OCI-LY1 (cell line): ENCODE measurements at regions not wholly inside any gene's neighbourhood (a gene's known extent, or its start where the extent isn't known, plus 50 kb on each side); places are given as distances from the start of the nearest gene placed in this dataset.

Experiments
- H2AFZ ChIP-seq: fragments of 200-600 bp; sonication (generic), shearing (Covaris generic); 2 replicates; pipeline ENCODE4 v1.6.0; 2014; ENCODE audit warnings: antibody characterized with exemption, mild to moderate bottlenecking, low read length
- H3F3A ChIP-seq: fragments of 200-600 bp; sonication (generic), shearing (Covaris generic); 2 replicates; pipeline ENCODE4 v1.6.0; 2014; ENCODE audit warnings: mild to moderate bottlenecking, antibody characterized with exemption, low read length, moderate library complexity; ENCODE audit not compliant: insufficient read depth
- H3K27ac ChIP-seq: fragments of 200-600 bp; sonication (generic); 2 replicates; pipeline ENCODE4 v1.5.1; 2014; ENCODE audit warnings: low read length, mixed run types, mild to moderate bottlenecking, low read depth; ENCODE audit not compliant: poor library complexity, severe bottlenecking
- H3K27me3 ChIP-seq: fragments of 200-600 bp; sonication (generic); 2 replicates; pipeline ENCODE4 v1.6.0; 2014; ENCODE audit warnings: antibody characterized with exemption, mild to moderate bottlenecking, low read length, moderate library complexity; ENCODE audit not compliant: insufficient read depth
- H3K36me3 ChIP-seq: fragments of 200-600 bp; sonication (generic); 2 replicates; pipeline ENCODE4 v1.6.1; 2014; ENCODE audit warnings: mild to moderate bottlenecking, antibody characterized with exemption, low read length, moderate library complexity, mixed read lengths; ENCODE audit not compliant: insufficient read depth
- H3K4me1 ChIP-seq: fragments of 200-600 bp; sonication (generic); 2 replicates; pipeline ENCODE4 v1.5.1; 2014; ENCODE audit warnings: mild to moderate bottlenecking, low read length, moderate library complexity; ENCODE audit not compliant: insufficient read depth, severe bottlenecking
- H3K4me2 ChIP-seq: fragments of 200-600 bp; sonication (generic), shearing (Covaris generic); 2 replicates; pipeline ENCODE4 v1.6.1; 2014; ENCODE audit warnings: low read length
- H3K4me3 ChIP-seq: fragments of 200-600 bp; sonication (generic); 2 replicates; pipeline ENCODE4 v1.5.1; 2014; ENCODE audit warnings: low read length, low read depth, mild to moderate bottlenecking, mixed read lengths; ENCODE audit not compliant: poor library complexity, severe bottlenecking
- H3K79me2 ChIP-seq: fragments of 200-600 bp; shearing (Covaris generic); 2 replicates; pipeline ENCODE4 v1.6.1; 2016; ENCODE audit warnings: mixed run types, low read length, mixed read lengths; ENCODE audit not compliant: insufficient read depth
- H3K9ac ChIP-seq: fragments of 200-600 bp; sonication (generic), shearing (Covaris generic); 2 replicates; pipeline ENCODE4 v1.6.1; 2014; ENCODE audit warnings: mild to moderate bottlenecking, low read length, mixed read lengths
- H3K9me2 ChIP-seq: fragments of 200-600 bp; sonication (generic), shearing (Covaris generic); 2 replicates; pipeline ENCODE4 v1.6.1; 2014; ENCODE audit warnings: low read depth, mild to moderate bottlenecking, low read length, mixed read lengths
- H3K9me3 ChIP-seq: fragments of 200-600 bp; shearing (Covaris generic); 2 replicates; pipeline ENCODE4 v1.6.1; 2014; ENCODE audit warnings: low read length, mixed read lengths
- H4K20me1 ChIP-seq: fragments of 200-600 bp; sonication (generic), shearing (Covaris generic); 2 replicates; pipeline ENCODE4 v1.6.0; 2016; ENCODE audit warnings: mild to moderate bottlenecking, low read length; ENCODE audit not compliant: insufficient read depth
- EZH2 ChIP-seq: fragments of 200-600 bp; sonication (generic), shearing (Covaris generic); IDR thresholded peaks from 2 replicates; pipeline ENCODE4 v1.8.0; 2017; ENCODE audit warnings: borderline replicate concordance, mixed run types, mild to moderate bottlenecking, antibody characterized with exemption, low read length, moderate library complexity, mixed read lengths
- TF ChIP-seq, protein P1 (sequence below): fragments of 200-600 bp; sonication (generic), shearing (Covaris generic); IDR thresholded peaks from 2 replicates; pipeline ENCODE4 v1.5.1; 2017; ENCODE audit warnings: mild to moderate bottlenecking, antibody characterized with exemption, low read length, moderate library complexity, mixed read lengths

DNA sequence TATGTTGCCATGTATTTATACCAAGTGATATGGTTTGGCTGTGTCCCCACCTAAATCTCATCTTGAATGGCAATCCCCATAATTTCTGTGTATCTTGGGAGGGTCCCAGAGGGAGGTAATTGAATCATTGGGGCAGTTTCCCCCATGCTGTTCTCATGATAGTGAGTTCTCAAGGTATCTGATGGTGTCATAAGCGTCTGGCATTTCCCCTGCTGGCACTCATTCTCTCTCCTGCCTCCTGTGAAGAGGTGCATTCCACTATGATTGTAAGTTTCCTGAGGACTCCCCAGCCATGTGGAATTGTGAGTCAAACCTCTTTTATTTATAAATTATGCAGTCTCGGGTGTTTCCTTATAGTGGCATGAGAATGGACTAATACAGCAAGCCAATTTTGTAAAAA lies 140.8 kb upstream of the ADAMTSL1 start:
- no peak overlapping the region for H2AFZ ChIP-seq
- no peaks in the 10 kb centered on the region for H3F3A ChIP-seq
- H3K27ac ChIP-seq, result no peak overlapping the region
- H4K20me1 ChIP-seq, result no peaks in the 10 kb centered on the region
- H3K36me3 ChIP-seq, result no peaks in the 10 kb centered on the region
- no peak overlapping the region for H3K4me3 ChIP-seq
- H3K9me2 ChIP-seq, result no peaks in the 10 kb centered on the region
- H3K9ac ChIP-seq, result no peak overlapping the region
- H3K4me1 ChIP-seq, result no peaks in the 10 kb centered on the region
- no peaks in the 10 kb centered on the region for H3K79me2 ChIP-seq
- TF ChIP-seq, protein P1, sequence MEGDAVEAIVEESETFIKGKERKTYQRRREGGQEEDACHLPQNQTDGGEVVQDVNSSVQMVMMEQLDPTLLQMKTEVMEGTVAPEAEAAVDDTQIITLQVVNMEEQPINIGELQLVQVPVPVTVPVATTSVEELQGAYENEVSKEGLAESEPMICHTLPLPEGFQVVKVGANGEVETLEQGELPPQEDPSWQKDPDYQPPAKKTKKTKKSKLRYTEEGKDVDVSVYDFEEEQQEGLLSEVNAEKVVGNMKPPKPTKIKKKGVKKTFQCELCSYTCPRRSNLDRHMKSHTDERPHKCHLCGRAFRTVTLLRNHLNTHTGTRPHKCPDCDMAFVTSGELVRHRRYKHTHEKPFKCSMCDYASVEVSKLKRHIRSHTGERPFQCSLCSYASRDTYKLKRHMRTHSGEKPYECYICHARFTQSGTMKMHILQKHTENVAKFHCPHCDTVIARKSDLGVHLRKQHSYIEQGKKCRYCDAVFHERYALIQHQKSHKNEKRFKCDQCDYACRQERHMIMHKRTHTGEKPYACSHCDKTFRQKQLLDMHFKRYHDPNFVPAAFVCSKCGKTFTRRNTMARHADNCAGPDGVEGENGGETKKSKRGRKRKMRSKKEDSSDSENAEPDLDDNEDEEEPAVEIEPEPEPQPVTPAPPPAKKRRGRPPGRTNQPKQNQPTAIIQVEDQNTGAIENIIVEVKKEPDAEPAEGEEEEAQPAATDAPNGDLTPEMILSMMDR, result no peak
- no peak for TF ChIP-seq EZH2
- no peaks in the 10 kb centered on the region for H3K27me3 ChIP-seq
- H3K4me2 ChIP-seq, result no peak overlapping the region
- H3K9me3 ChIP-seq, result no peaks in the 10 kb centered on the region

DNA sequence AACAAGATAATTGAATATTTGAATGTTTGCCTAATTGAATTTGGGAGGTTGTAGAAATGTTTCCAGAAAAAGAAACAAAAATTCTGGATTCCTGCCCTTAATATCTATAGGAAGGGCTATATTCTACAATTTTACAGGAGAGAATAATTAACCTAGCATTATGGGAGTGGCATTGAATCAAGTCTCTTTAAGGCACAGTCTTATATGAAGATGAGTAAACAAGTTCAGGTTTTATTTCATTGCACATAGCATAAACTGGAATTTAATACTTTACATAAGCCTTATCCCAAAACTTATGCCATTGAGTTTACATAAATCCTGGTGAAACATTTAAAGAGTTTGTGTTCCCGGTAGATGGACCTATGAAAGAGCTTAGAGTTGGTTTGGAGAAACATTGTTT lies 138.1 kb upstream of the ADAMTSL1 start:
- no peak overlapping the region for H3K27ac ChIP-seq
- no peaks in the 10 kb centered on the region for H3K9me2 ChIP-seq
- TF ChIP-seq, protein P1, result no peak
- TF ChIP-seq EZH2, result no peak
- H3K27me3 ChIP-seq, result no peaks in the 10 kb centered on the region
- H3F3A ChIP-seq, result no peaks in the 10 kb centered on the region
- no peaks in the 10 kb centered on the region for H4K20me1 ChIP-seq
- no peaks in the 10 kb centered on the region for H3K36me3 ChIP-seq
- no peak overlapping the region for H2AFZ ChIP-seq
- no peaks in the 10 kb centered on the region for H3K79me2 ChIP-seq
- H3K4me3 ChIP-seq, result no peak overlapping the region
- H3K4me1 ChIP-seq, result no peaks in the 10 kb centered on the region
- no peaks in the 10 kb centered on the region for H3K9me3 ChIP-seq
- H3K4me2 ChIP-seq, result no peak overlapping the region
- H3K9ac ChIP-seq, result no peak overlapping the region

DNA sequence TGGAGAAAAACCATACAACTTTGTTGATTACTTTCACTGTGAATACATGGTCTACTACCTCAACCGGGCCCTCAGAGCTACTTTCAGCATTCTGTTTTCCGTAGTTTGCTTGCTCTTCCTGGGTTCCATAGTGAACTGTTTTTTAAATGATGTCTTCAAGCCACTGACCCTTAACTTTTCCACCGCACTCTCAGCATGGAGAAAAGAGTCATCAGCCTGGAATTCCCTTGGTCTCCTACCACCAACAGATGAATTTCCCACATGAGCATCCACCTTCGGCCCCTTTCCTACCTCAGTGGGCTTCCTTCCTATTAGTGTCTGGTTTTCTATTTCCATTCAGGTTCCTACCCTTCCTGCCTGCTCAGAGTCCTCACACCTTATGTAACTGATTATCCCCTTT lies 135.9 kb upstream of the ADAMTSL1 start:
- Histone ChIP-seq H4K20me1 (no peaks in the 10 kb centered on the region), H2AFZ (no peak overlapping the region), H3K9me3 (no peaks in the 10 kb centered on the region), H3F3A (no peaks in the 10 kb centered on the region), H3K27me3 (no peaks in the 10 kb centered on the region), H3K9ac (no peak overlapping the region), H3K79me2 (no peaks in the 10 kb centered on the region), H3K4me2 (no peak overlapping the region), H3K4me3 (no peak overlapping the region), H3K9me2 (no peaks in the 10 kb centered on the region), H3K27ac (no peak overlapping the region), H3K4me1 (no peaks in the 10 kb centered on the region), H3K36me3 (no peaks in the 10 kb centered on the region)
- TF ChIP-seq, protein P1, result no peak
- TF ChIP-seq EZH2, result no peak
